ENCODE measurements at regions not wholly inside any gene's neighbourhood (a gene's known extent, or its start where the extent isn't known, plus 50 kb on each side); places are given as distances from the start of the nearest gene placed in this dataset.

GRCh38 chr16:35214840-35215239 lies 1755.4 kb downstream of the TP53TG3F start:
- TF ChIP-seq BRF1 (IDR thresholded peaks at IDR 0.05; ENCODE audit: borderline replicate concordance, extremely low read depth, insufficient read length) (no peak), RBM25 (IDR thresholded peaks at IDR 0.05; ENCODE audit: low read depth, low read length, severe bottlenecking) (no peak), ZNF507 (tag; conservative IDR thresholded peaks at IDR 0.05) (no peak), FOXA3 (CRISPR knock-in tag; conservative IDR thresholded peaks at IDR 0.05 in 1 of 2, IDR thresholded peaks at IDR 0.05 in 1 of 2) (no peak), CCAR2 (IDR thresholded peaks at IDR 0.05; ENCODE audit: low read depth, low read length) (no peak), FOXA1 (IDR thresholded peaks at IDR 0.05; ENCODE audit: borderline replicate concordance) (no peak), DNMT1 (IDR thresholded peaks at IDR 0.05) (no peak)
- in situ Hi-C loops (cut with MboI) (no loop called here), intact Hi-C loops (cut with micrococcal nuclease) (no loop called here)
- no peak overlapping the region for H3K4me2 ChIP-seq (ENCODE audit: insufficient read depth, low read length)
- no peaks in the 10 kb centered on the region for H3K36me3 ChIP-seq (ENCODE audit: control insufficient read depth, insufficient read depth, low read length)
- FAIRE-seq (no peak), DNase-seq (ENCODE audit: extremely low read depth in 1 of 4, low spot score in 3 of 4) (no peak), ATAC-seq (no peak)
- H3K79me2 ChIP-seq (ENCODE audit: control insufficient read depth, insufficient read depth, low read length): no peaks in the 10 kb centered on the region
- H4K20me1 ChIP-seq (replicated peaks; ENCODE audit: control insufficient read depth, insufficient read depth, low read length): no peaks in the 10 kb centered on the region
- ChIA-PET CTCF (ENCODE audit: low intra/inter-chr PET ratio) (no interaction called here), POLR2A (no interaction called here)
- BruUV-seq (replicated peaks): no TSS peak
- no peak overlapping the region for H3K27ac ChIP-seq (ENCODE audit: extremely low read depth, low read depth, low read length)
- H3K4me3 ChIP-seq: no peak overlapping the region
- H3K4me1 ChIP-seq (replicated peaks in 1 of 2; ENCODE audit: control insufficient read depth in 2 of 2, insufficient read depth in 2 of 2, low read length in 2 of 2): no peaks in the 10 kb centered on the region
- no peak overlapping the region for H2AFZ ChIP-seq (ENCODE audit: low read depth, low read length)
- no peaks in the 10 kb centered on the region for H3K9me1 ChIP-seq (ENCODE audit: control insufficient read depth, insufficient read depth, low read length)
- no peak overlapping the region for H3K9ac ChIP-seq (ENCODE audit: insufficient read depth in 1 of 2, low read depth in 2 of 2, low read length in 2 of 2)
- H3K9me3 ChIP-seq (replicated peaks; ENCODE audit: control insufficient read depth, insufficient read depth, low read depth, low read length): no peaks in the 10 kb centered on the region
- H3K27me3 ChIP-seq (ENCODE audit: control insufficient read depth in 2 of 2, insufficient read depth in 2 of 2, low read length in 2 of 2): no peaks in the 10 kb centered on the region

- no peak overlapping the region for H2AFZ ChIP-seq (ENCODE audit: low read depth, low read length)
- H3K9ac ChIP-seq (ENCODE audit: insufficient read depth in 1 of 2, low read depth in 2 of 2, low read length in 2 of 2): no peak overlapping the region
- no peaks in the 10 kb centered on the region for H3K9me1 ChIP-seq (ENCODE audit: control insufficient read depth, insufficient read depth, low read length)
- no peaks in the 10 kb centered on the region for H3K9me3 ChIP-seq (replicated peaks; ENCODE audit: control insufficient read depth, insufficient read depth, low read depth, low read length)
- H3K27ac ChIP-seq (ENCODE audit: extremely low read depth, low read depth, low read length): no peak overlapping the region
- in situ Hi-C loops (cut with MboI) (no loop called here), intact Hi-C loops (cut with micrococcal nuclease) (no loop called here)
- no peaks in the 10 kb centered on the region for H4K20me1 ChIP-seq (replicated peaks; ENCODE audit: control insufficient read depth, insufficient read depth, low read length)
- no TSS peak for BruUV-seq (replicated peaks)
- WGBS (ENCODE audit: insufficient coverage, low coverage, missing lambda C conversion rate): 4% methylated on average over 3 of the region's 3 CpGs
- CTCF ChIA-PET (ENCODE audit: low intra/inter-chr PET ratio): no interaction called here
- no peaks in the 10 kb centered on the region for H3K27me3 ChIP-seq (ENCODE audit: control insufficient read depth in 2 of 2, insufficient read depth in 2 of 2, low read length in 2 of 2)
- H3K4me2 ChIP-seq (ENCODE audit: insufficient read depth, low read length): no peak overlapping the region
- FAIRE-seq (no peak), DNase-seq (ENCODE audit: extremely low read depth in 1 of 4, low spot score in 3 of 4) (no peak), ATAC-seq (no peak)
- no peak overlapping the region for H3K4me3 ChIP-seq
- H3K79me2 ChIP-seq (ENCODE audit: control insufficient read depth, insufficient read depth, low read length): no peaks in the 10 kb centered on the region
- no peaks in the 10 kb centered on the region for H3K36me3 ChIP-seq (ENCODE audit: control insufficient read depth, insufficient read depth, low read length)
- POLR2A ChIA-PET: no interaction called here
- H3K4me1 ChIP-seq (replicated peaks in 1 of 2; ENCODE audit: control insufficient read depth in 2 of 2, insufficient read depth in 2 of 2, low read length in 2 of 2): no peaks in the 10 kb centered on the region
- TF ChIP-seq JUNB (CRISPR knock-in tag; conservative IDR thresholded peaks at IDR 0.05): peak; percentile 66
- TF ChIP-seq JUND (IDR thresholded peaks at IDR 0.05; ENCODE audit: borderline replicate concordance, low read depth, low read length): no peak
- TF ChIP-seq JUND (tag; IDR thresholded peaks at IDR 0.05; ENCODE audit: borderline replicate concordance, low read depth, low read length): peak; percentile 30; the same call in 1 of the 3 replicates
Observed at GRCh38 chr16:35215287-35215686, 1755.9 kb downstream of the TP53TG3F start.

Data from K562 (cell line).